GM23248 (cell line): ENCODE measurements at regions not wholly inside any gene's neighbourhood (a gene's known extent, or its start where the extent isn't known, plus 50 kb on each side); places are given as distances from the start of the nearest gene placed in this dataset.

ENCODE experiments used
- DNase-seq: peaks from one replicate; pipeline ENCODE4 v3.0.0-alpha.2; 2015
- H2AFZ ChIP-seq: fragments of 200-600 bp; sonication (generic); 2 replicates; pipeline ENCODE4 v1.6.1; 2016; ENCODE audit warnings: antibody characterized with exemption
- H3F3A ChIP-seq: fragments of 200-600 bp; sonication (generic); 2 replicates; pipeline ENCODE4 v1.6.1; 2016; ENCODE audit warnings: mild to moderate bottlenecking, antibody characterized with exemption, mixed run types; ENCODE audit not compliant: insufficient read depth
- H3K27ac ChIP-seq: fragments of 200-600 bp; sonication (generic); 2 replicates; pipeline ENCODE4 v1.5.1; 2016; ENCODE audit warnings: mild to moderate bottlenecking
- H3K27me3 ChIP-seq: fragments of 200-600 bp; sonication (generic); replicated peaks from 2 replicates; pipeline ENCODE4 v1.6.1; 2016; ENCODE audit warnings: mild to moderate bottlenecking; ENCODE audit not compliant: insufficient read depth
- H3K36me3 ChIP-seq: fragments of 200-600 bp; sonication (generic); 2 replicates; pipeline ENCODE4 v1.6.1; 2016; ENCODE audit warnings: low read depth, mild to moderate bottlenecking
- H3K4me1 ChIP-seq: fragments of 200-600 bp; sonication (generic); 2 replicates; pipeline ENCODE4 v1.6.1; 2016; ENCODE audit warnings: mild to moderate bottlenecking; ENCODE audit not compliant: insufficient read depth
- H3K4me2 ChIP-seq: fragments of 200-600 bp; sonication (generic); one replicate; pipeline ENCODE4 v1.6.1; 2016; ENCODE audit warnings: mild to moderate bottlenecking; ENCODE audit not compliant: unreplicated experiment
- H3K4me3 ChIP-seq: fragments of 200-600 bp; sonication (generic); 2 replicates; pipeline ENCODE4 v1.5.1; 2016; ENCODE audit warnings: mild to moderate bottlenecking
- H3K79me2 ChIP-seq: fragments of 200-600 bp; sonication (generic); 2 replicates; pipeline ENCODE4 v1.6.1; 2016; ENCODE audit warnings: mild to moderate bottlenecking; ENCODE audit not compliant: insufficient read depth
- H3K9ac ChIP-seq: fragments of 200-600 bp; sonication (generic); 2 replicates; pipeline ENCODE4 v1.6.1; 2016; ENCODE audit warnings: mild to moderate bottlenecking
- H3K9me2 ChIP-seq: fragments of 200-600 bp; sonication (generic); 2 replicates; pipeline ENCODE4 v1.6.1; 2016; ENCODE audit warnings: mixed run types, mild to moderate bottlenecking, moderate library complexity; ENCODE audit not compliant: insufficient read depth
- H3K9me3 ChIP-seq: fragments of 200-600 bp; sonication (generic); one replicate; pipeline ENCODE4 v1.6.1; 2017; ENCODE audit warnings: low read depth
- H4K20me1 ChIP-seq: fragments of 200-600 bp; sonication (generic); 2 replicates; pipeline ENCODE4 v1.6.0; 2016; ENCODE audit not compliant: insufficient read depth
- EZH2 ChIP-seq: fragments of 200-600 bp; sonication (generic); IDR thresholded peaks from 2 replicates; pipeline ENCODE4 v1.6.1; 2018; ENCODE audit warnings: antibody characterized with exemption, mild to moderate bottlenecking; ENCODE audit not compliant: insufficient read depth, poor library complexity, severe bottlenecking
- EZH2phosphoT487 ChIP-seq: fragments of 200-600 bp; sonication (generic); IDR thresholded peaks from 2 replicates; pipeline ENCODE4 v1.6.1; 2018; ENCODE audit warnings: antibody characterized with exemption, moderate library complexity, mild to moderate bottlenecking, low read depth; ENCODE audit not compliant: insufficient read depth
- WGBS, 2 experiments: methylation state at CpG; one replicate each; pipeline ENCODE4 v1.1.6; 2015 to 2017; ENCODE audit warnings: low lambda C conversion rate in 2 of 2, low coverage in 1 of 2; ENCODE audit errors: missing lambda C conversion rate in 2 of 2; 5-methylcytosine and 5-hydroxymethylcytosine counted together
- in situ Hi-C: fragments of 300-500 bp; cut with MboI; formaldehyde crosslinking; loops from 2 replicates; pipeline ENCODE4 v1.15.0; 2020

- no peaks in the 10 kb centered on the region for H3K79me2 ChIP-seq
- H3K4me1 ChIP-seq: peaks cover 7% of the 10 kb centered on the region
- no peaks in the 10 kb centered on the region for H3K36me3 ChIP-seq
- H4K20me1 ChIP-seq: no peaks in the 10 kb centered on the region
- H3K9ac ChIP-seq: peak overlapping the region; percentile 81
- no peaks in the 10 kb centered on the region for H3K27me3 ChIP-seq
- no peaks in the 10 kb centered on the region for H3K9me2 ChIP-seq
- peak; percentile 12 for DNase-seq
- in situ Hi-C loops: no loop called here
- TF ChIP-seq EZH2: no peak
- TF ChIP-seq EZH2phosphoT487: no peak
- 6 to 10% methylated on average over 8 of the region's 8 CpGs for WGBS, 2 experiments
- H3K9me3 ChIP-seq: no peaks in the 10 kb centered on the region
- H3K4me2 ChIP-seq: peak overlapping the region; percentile 98
- no peak overlapping the region for H3K27ac ChIP-seq
- no peaks in the 10 kb centered on the region for H3F3A ChIP-seq
- H2AFZ ChIP-seq: peak overlapping the region; percentile 99
- H3K4me3 ChIP-seq: peak overlapping the region; percentile 86
Observed at GRCh38 chr19:21604951-21605476, 99.6 kb downstream of the ZNF429 start.
